Esophagus muscularis mucosa (tissue), 4 donors: ENCODE measurements at regions not wholly inside any gene's neighbourhood (a gene's known extent, or its start where the extent isn't known, plus 50 kb on each side); places are given as distances from the start of the nearest gene placed in this dataset.

Experiments
- CTCF ChIP-seq, 3 experiments: fragments of 200-600 bp in 2 of 3; fragments of 450-650 bp in 1 of 3; sonication (generic) in 2 of 3; IDR thresholded peaks; one replicate each; pipeline ENCODE4 v1.5.1; 2017 to 2019; ENCODE audit warnings: antibody characterized with exemption in 3 of 3, mild to moderate bottlenecking in 2 of 3, moderate library complexity in 1 of 3
- EP300 ChIP-seq: sonication (generic); formaldehyde crosslinking; IDR thresholded peaks from one replicate; pipeline ENCODE4 v1.6.1; 2017; ENCODE audit warnings: antibody characterized with exemption
- POLR2A ChIP-seq: fragments of 450-650 bp; IDR thresholded peaks from one replicate; pipeline ENCODE4 v1.6.1; 2017; ENCODE audit warnings: antibody characterized with exemption, moderate library complexity, mild to moderate bottlenecking, low read depth
- POLR2AphosphoS5 ChIP-seq, 2 donors: sonication (generic); formaldehyde crosslinking; IDR thresholded peaks; one replicate each; pipeline ENCODE4 v1.6.1; 2017; ENCODE audit warnings: antibody characterized with exemption in 2 of 2

GRCh38 chr6:971981-972640, 279.2 kb upstream of the EXOC2 start:
- TF ChIP-seq CTCF (IDR thresholded peaks at IDR 0.05) (no peak), EP300 (no peak), POLR2A (no peak), POLR2AphosphoS5 (IDR thresholded peaks at IDR 0.05) (no peak)
